Panc1 (cell line): ENCODE measurements at regions not wholly inside any gene's neighbourhood (a gene's known extent, or its start where the extent isn't known, plus 50 kb on each side); places are given as distances from the start of the nearest gene placed in this dataset.

Experiments
- ATAC-seq: fragments of 200-7000 bp; cut with Tn5 transposase; 2 replicates; pipeline ENCODE4 v1.9.1; 2020; ENCODE audit warnings: mild to moderate bottlenecking, moderate library complexity
- BruUV-seq: library from RNA; stranded (reverse); fragments of 400-500 nt; replicated peaks from 2 replicates; lab custom pipeline; 2021; lab: Mats Ljungman, UMichigan
- CTCF ChIA-PET: fragments of 300-600 bp; sonication (Branson Sonifier 250); formaldehyde crosslinking; loops from one replicate; lab custom pipeline; 2022; ENCODE audit warnings: antibody characterized with exemption; lab: Charles Lee
- POLR2A ChIA-PET: fragments of 300-600 bp; sonication (Branson Sonifier 250); formaldehyde crosslinking; loops from one replicate; lab custom pipeline; 2022; ENCODE audit warnings: antibody characterized with exemption; lab: Charles Lee
- DNase-seq: peaks from one replicate; pipeline ENCODE4 v3.0.0-alpha.2; 2010; ENCODE audit warnings: low read depth, low spot score
- H3K27ac ChIP-seq: 2 replicates; pipeline ENCODE4 v1.5.1; 2011; ENCODE audit warnings: mild to moderate bottlenecking, low read length, inconsistent platforms
- H3K27me3 ChIP-seq: fragments of 200-500 bp; sonication (Bioruptor generic); 2 replicates; pipeline ENCODE4 v1.6.0; 2014; ENCODE audit warnings: low read length, inconsistent platforms; ENCODE audit not compliant: control insufficient read depth, insufficient read depth
- H3K36me3 ChIP-seq: fragments of 200-500 bp; sonication (Bioruptor generic); 2 replicates; pipeline ENCODE4 v1.5.1; 2014; ENCODE audit warnings: inconsistent platforms, mild to moderate bottlenecking, low read length, moderate library complexity; ENCODE audit not compliant: control insufficient read depth, insufficient read depth
- H3K4me1 ChIP-seq: 2 replicates; pipeline ENCODE4 v1.5.1; 2011; ENCODE audit warnings: inconsistent platforms, mild to moderate bottlenecking, low read length, moderate library complexity; ENCODE audit not compliant: control insufficient read depth, insufficient read depth
- H3K4me3 ChIP-seq, 2 experiments: 2 replicates each; pipeline ENCODE4 v1.5.1; 2011 to 2012; ENCODE audit warnings: low read depth in 2 of 2, low read length in 2 of 2, mild to moderate bottlenecking in 2 of 2, inconsistent platforms in 1 of 2, moderate library complexity in 1 of 2
- H3K9me3 ChIP-seq: fragments of 200-500 bp; sonication (Bioruptor generic); 2 replicates; pipeline ENCODE4 v1.5.1; 2014; ENCODE audit warnings: low read depth, mild to moderate bottlenecking, inconsistent platforms, low read length, moderate library complexity; ENCODE audit not compliant: control insufficient read depth, insufficient read depth
- POLR2AphosphoS5 ChIP-seq: IDR thresholded peaks from 2 replicates; pipeline ENCODE4 v1.6.1; 2012; ENCODE audit warnings: mild to moderate bottlenecking, low read depth, low read length, moderate library complexity
- SIN3A ChIP-seq: IDR thresholded peaks from 2 replicates; pipeline ENCODE4 v1.6.1; 2012; ENCODE audit warnings: low read depth, mild to moderate bottlenecking, low read length, moderate library complexity, borderline replicate concordance; ENCODE audit not compliant: insufficient read depth
- TCF7L2 ChIP-seq: IDR thresholded peaks from 2 replicates; pipeline ENCODE4 v1.6.1; 2011; ENCODE audit warnings: mild to moderate bottlenecking, low read depth, low read length, inconsistent platforms
- in situ Hi-C: cut with HindIII; loops from 2 replicates; pipeline ENCODE4 v1.10.0; 2016; ENCODE audit warnings: low sequenced_read_pairs, low pct_unique_long_range_greater_than_20kb
- intact Hi-C: fragments of 100-400 bp; cut with micrococcal nuclease; formaldehyde crosslinking; loops from one replicate; pipeline ENCODE4 v1.10.0; 2022; ENCODE audit not compliant: unreplicated experiment
- TF ChIP-seq, protein P1 (sequence below): fragments of 450-650 bp; IDR thresholded peaks from 2 replicates; pipeline ENCODE4 v1.5.1; 2017; ENCODE audit warnings: mild to moderate bottlenecking
- TF ChIP-seq, protein P2 (sequence below), 2 experiments: IDR thresholded peaks; 2 replicates each; pipeline ENCODE4 v1.6.1; 2011 to 2012; ENCODE audit warnings: low read depth in 2 of 2, control low read depth in 1 of 2, low read length in 1 of 2, mild to moderate bottlenecking in 1 of 2, moderate library complexity in 1 of 2; ENCODE audit not compliant: insufficient read depth in 1 of 2

DNA sequence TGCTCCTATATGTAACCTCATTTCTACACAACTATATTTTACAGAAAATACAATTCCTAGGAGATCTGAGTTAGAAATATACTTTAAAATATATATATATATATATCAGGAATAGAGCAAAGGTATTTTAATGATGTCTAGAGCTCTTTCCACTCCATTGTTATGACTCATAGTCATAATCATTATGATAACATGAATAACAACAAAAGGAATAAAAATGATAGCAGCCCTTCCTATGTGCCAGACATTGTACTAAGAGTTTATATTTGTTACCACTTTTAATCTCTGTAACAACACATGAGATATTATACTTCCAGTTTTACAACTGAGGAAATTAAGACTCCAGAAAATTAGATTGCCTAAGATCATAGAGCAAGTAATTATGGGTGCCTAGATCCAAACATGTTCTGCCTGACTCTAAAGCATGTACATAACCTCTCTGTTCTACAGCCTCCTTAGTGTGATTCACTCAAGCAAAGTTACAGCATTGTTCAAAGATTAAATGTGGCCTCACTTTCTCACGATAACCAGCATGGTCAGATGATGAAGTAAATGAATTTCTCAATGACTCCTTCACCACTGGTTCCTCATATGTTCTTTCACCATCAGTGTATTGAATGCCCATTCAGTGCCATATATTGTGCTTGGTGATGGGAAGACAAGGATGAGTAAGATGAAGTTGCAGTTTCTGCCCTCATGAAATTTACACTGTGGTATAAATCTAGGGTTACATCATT lies 452.1 kb downstream of the EFNA5 start:
- CTCF ChIA-PET, result interaction anchor here (1.2 kb wide), 1 partner anchor 29 kb away, joined by 3 read pairs; no protein-coding TSS in a partner anchor
- no peak overlapping the region for H3K4me3 ChIP-seq
- in situ Hi-C loops, result no loop called here
- H3K27ac ChIP-seq, result no peak overlapping the region
- DNase-seq (no peak), ATAC-seq (no peak)
- no peaks in the 10 kb centered on the region for H3K4me1 ChIP-seq
- no peaks in the 10 kb centered on the region for H3K9me3 ChIP-seq
- POLR2A ChIA-PET, result no interaction called here
- H3K36me3 ChIP-seq, result no peaks in the 10 kb centered on the region
- no peaks in the 10 kb centered on the region for H3K27me3 ChIP-seq
- intact Hi-C loops, result no loop called here
- TF ChIP-seq, protein P1, sequence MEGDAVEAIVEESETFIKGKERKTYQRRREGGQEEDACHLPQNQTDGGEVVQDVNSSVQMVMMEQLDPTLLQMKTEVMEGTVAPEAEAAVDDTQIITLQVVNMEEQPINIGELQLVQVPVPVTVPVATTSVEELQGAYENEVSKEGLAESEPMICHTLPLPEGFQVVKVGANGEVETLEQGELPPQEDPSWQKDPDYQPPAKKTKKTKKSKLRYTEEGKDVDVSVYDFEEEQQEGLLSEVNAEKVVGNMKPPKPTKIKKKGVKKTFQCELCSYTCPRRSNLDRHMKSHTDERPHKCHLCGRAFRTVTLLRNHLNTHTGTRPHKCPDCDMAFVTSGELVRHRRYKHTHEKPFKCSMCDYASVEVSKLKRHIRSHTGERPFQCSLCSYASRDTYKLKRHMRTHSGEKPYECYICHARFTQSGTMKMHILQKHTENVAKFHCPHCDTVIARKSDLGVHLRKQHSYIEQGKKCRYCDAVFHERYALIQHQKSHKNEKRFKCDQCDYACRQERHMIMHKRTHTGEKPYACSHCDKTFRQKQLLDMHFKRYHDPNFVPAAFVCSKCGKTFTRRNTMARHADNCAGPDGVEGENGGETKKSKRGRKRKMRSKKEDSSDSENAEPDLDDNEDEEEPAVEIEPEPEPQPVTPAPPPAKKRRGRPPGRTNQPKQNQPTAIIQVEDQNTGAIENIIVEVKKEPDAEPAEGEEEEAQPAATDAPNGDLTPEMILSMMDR, result no peak
- TF ChIP-seq, protein P2, sequence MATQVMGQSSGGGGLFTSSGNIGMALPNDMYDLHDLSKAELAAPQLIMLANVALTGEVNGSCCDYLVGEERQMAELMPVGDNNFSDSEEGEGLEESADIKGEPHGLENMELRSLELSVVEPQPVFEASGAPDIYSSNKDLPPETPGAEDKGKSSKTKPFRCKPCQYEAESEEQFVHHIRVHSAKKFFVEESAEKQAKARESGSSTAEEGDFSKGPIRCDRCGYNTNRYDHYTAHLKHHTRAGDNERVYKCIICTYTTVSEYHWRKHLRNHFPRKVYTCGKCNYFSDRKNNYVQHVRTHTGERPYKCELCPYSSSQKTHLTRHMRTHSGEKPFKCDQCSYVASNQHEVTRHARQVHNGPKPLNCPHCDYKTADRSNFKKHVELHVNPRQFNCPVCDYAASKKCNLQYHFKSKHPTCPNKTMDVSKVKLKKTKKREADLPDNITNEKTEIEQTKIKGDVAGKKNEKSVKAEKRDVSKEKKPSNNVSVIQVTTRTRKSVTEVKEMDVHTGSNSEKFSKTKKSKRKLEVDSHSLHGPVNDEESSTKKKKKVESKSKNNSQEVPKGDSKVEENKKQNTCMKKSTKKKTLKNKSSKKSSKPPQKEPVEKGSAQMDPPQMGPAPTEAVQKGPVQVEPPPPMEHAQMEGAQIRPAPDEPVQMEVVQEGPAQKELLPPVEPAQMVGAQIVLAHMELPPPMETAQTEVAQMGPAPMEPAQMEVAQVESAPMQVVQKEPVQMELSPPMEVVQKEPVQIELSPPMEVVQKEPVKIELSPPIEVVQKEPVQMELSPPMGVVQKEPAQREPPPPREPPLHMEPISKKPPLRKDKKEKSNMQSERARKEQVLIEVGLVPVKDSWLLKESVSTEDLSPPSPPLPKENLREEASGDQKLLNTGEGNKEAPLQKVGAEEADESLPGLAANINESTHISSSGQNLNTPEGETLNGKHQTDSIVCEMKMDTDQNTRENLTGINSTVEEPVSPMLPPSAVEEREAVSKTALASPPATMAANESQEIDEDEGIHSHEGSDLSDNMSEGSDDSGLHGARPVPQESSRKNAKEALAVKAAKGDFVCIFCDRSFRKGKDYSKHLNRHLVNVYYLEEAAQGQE (IDR thresholded peaks at IDR 0.05; ENCODE audit: insufficient read depth in 1 of 2, low read depth in 2 of 2, low read length in 1 of 2), result no peak
- no peak for TF ChIP-seq POLR2AphosphoS5
- TF ChIP-seq TCF7L2, result no peak
- no peak for TF ChIP-seq SIN3A
- no TSS peak for BruUV-seq

DNA sequence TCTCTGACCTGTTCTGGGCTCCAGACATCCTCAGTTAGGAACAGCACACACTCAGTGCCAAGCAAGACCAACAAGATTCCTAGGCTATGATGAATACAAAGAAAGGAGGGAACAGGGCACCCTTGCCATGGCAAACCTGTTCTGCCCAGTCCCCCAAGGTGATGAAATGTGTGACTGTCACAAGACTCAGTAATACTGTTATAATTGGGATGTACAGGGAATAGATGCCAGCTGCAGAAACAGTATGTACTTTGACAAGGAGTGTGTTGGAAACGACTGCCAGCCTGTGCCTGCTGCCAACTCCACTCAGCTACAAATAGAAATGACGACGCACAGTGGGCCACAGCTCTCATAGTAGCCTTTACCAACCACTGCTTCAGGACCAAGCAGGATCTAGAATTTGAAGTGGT lies 453.0 kb downstream of the EFNA5 start:
- Histone ChIP-seq H3K9me3 (no peaks in the 10 kb centered on the region), H3K27me3 (no peaks in the 10 kb centered on the region), H3K27ac (no peak overlapping the region), H3K36me3 (no peaks in the 10 kb centered on the region), H3K4me1 (no peaks in the 10 kb centered on the region), H3K4me3 (no peak overlapping the region)
- no peak for DNase-seq
- POLR2A ChIA-PET, result no interaction called here
- in situ Hi-C loops, result no loop called here
- ATAC-seq, result no peak
- no TSS peak for BruUV-seq
- CTCF ChIA-PET, result interaction anchor here (1.2 kb wide), 1 partner anchor 30 kb away, joined by 3 read pairs; no protein-coding TSS in a partner anchor
- intact Hi-C loops, result no loop called here
- TF ChIP-seq TCF7L2 (no peak), POLR2AphosphoS5 (no peak), SIN3A (no peak)
- TF ChIP-seq, protein P2 (IDR thresholded peaks at IDR 0.05; ENCODE audit: insufficient read depth in 1 of 2, low read depth in 2 of 2, low read length in 1 of 2), result no peak
- TF ChIP-seq, protein P1, result no peak
